ENCODE measurements at regions not wholly inside any gene's neighbourhood (a gene's known extent, or its start where the extent isn't known, plus 50 kb on each side); places are given as distances from the start of the nearest gene placed in this dataset.
"Not testable (repeated sequence)": the region's sequence is repeated elsewhere in the genome, so short reads cannot be mapped to it uniquely, and the experiment has no call there.

DNA sequence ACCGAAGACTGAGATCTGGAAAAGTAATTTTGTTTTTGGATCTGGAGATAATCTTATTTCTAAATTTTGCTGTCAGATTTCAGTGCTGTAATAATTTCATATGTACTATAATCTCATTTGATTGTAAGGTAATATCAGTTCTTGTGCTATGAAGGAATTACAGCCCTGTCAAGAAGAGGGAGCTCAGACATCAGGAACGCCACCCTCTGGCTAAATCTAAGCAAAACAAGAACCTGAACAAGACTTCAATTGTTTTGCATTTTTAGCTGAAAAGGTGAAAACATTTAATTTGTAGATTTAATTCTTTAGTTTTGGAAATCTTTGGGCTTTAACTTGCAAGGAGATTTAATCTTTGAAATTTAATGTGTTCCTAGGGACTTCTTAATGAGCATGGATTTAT lies 525.4 kb upstream of the HS3ST1 start:
- intact Hi-C loops (cut with micrococcal nuclease) = loop anchor here (10.0 kb wide), 1 partner anchor 1399 kb away; no protein-coding TSS in a partner anchor
- H3K27me3 ChIP-seq (replicated peaks in 1 of 4; ENCODE audit: control extremely low read depth in 1 of 4, control insufficient read depth in 3 of 4, insufficient read depth in 4 of 4, low read length in 3 of 4) = no peaks in the 10 kb centered on the region
- no peaks in the 10 kb centered on the region for H3K79me2 ChIP-seq (ENCODE audit: control insufficient read depth, insufficient read depth, low read length)
- H3K27me3 Mint-ChIP-seq = no peaks in the 10 kb centered on the region
- no peak overlapping the region for H3K4me3 Mint-ChIP-seq
- H3K9me3 Mint-ChIP-seq (ENCODE audit: insufficient read depth) = no peaks in the 10 kb centered on the region
- H3K4me2 ChIP-seq (replicated peaks; ENCODE audit: low read depth, low read length, poor library complexity, severe bottlenecking) = no peak overlapping the region
- H3K27ac ChIP-seq (ENCODE audit: low read length in 2 of 2) = no peak overlapping the region
- ATAC-seq (ENCODE audit: low read depth) = no peak
- CTCF ChIA-PET = interaction anchor here (0.9 to 1.0 kb wide), 2 partner anchors 19 to 1400 kb away, joined by 3 read pairs; no protein-coding TSS in a partner anchor
- H3K9me3 ChIP-seq (ENCODE audit: control extremely low read depth in 1 of 3, control insufficient read depth in 2 of 3, insufficient read depth in 1 of 3, low read length in 2 of 3) = peaks cover 0 to 6% (median 0%) of the 10 kb centered on the region in 3 donors
- H3K36me3 ChIP-seq (replicated peaks in 1 of 2; ENCODE audit: control extremely low read depth in 1 of 2, control insufficient read depth in 1 of 2, extremely low read depth in 1 of 2, insufficient read depth in 2 of 2, low read length in 1 of 2) = no peaks in the 10 kb centered on the region
- WGBS (ENCODE audit: insufficient coverage) = no CpG with 5 or more reads among the region's 2 CpGs
- no peak for DNase-seq
- no peak overlapping the region for H3K9ac ChIP-seq (ENCODE audit: low read length)
- no peaks in the 10 kb centered on the region for H3K4me1 Mint-ChIP-seq
- TF ChIP-seq EZH2 (IDR thresholded peaks at IDR 0.05; ENCODE audit: borderline replicate concordance, insufficient read depth, low read depth, low read length, poor library complexity, severe bottlenecking) = no peak
- TF ChIP-seq, protein P1, sequence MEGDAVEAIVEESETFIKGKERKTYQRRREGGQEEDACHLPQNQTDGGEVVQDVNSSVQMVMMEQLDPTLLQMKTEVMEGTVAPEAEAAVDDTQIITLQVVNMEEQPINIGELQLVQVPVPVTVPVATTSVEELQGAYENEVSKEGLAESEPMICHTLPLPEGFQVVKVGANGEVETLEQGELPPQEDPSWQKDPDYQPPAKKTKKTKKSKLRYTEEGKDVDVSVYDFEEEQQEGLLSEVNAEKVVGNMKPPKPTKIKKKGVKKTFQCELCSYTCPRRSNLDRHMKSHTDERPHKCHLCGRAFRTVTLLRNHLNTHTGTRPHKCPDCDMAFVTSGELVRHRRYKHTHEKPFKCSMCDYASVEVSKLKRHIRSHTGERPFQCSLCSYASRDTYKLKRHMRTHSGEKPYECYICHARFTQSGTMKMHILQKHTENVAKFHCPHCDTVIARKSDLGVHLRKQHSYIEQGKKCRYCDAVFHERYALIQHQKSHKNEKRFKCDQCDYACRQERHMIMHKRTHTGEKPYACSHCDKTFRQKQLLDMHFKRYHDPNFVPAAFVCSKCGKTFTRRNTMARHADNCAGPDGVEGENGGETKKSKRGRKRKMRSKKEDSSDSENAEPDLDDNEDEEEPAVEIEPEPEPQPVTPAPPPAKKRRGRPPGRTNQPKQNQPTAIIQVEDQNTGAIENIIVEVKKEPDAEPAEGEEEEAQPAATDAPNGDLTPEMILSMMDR (IDR thresholded peaks at IDR 0.05) = no peak
- H3K4me3 ChIP-seq (ENCODE audit: control extremely low read depth in 1 of 5, extremely low read depth in 1 of 5, insufficient read depth in 1 of 5, low read depth in 2 of 5, low read length in 4 of 5) = no peak overlapping the region
- H3K27ac Mint-ChIP-seq = no peak overlapping the region
- no peaks in the 10 kb centered on the region for H3K4me1 ChIP-seq (ENCODE audit: control insufficient read depth in 2 of 2, insufficient read depth in 2 of 2, low read length in 2 of 2)
- no peaks in the 10 kb centered on the region for H4K20me1 ChIP-seq (ENCODE audit: control insufficient read depth, insufficient read depth, low read length, poor library complexity, severe bottlenecking)
- H2AFZ ChIP-seq (ENCODE audit: insufficient read depth, low read depth, low read length, poor library complexity, severe bottlenecking) = no peak overlapping the region
- POLR2A ChIA-PET = no interaction called here

- ChIA-PET CTCF (interaction anchor here (0.6 kb wide), 1 partner anchor 1610 kb away, joined by 4 read pairs; no protein-coding TSS in a partner anchor), POLR2A (no interaction called here)
- Mint-ChIP-seq H3K4me1 (no peaks in the 10 kb centered on the region), H3K27me3 (no peaks in the 10 kb centered on the region), H3K9me3 (ENCODE audit: insufficient read depth) (no peaks in the 10 kb centered on the region), H3K4me3 (no peak overlapping the region), H3K27ac (no peak overlapping the region)
- intact Hi-C loops (cut with micrococcal nuclease) = no loop called here
- H3K4me3 ChIP-seq (ENCODE audit: control extremely low read depth in 1 of 5, extremely low read depth in 1 of 5, insufficient read depth in 1 of 5, low read depth in 2 of 5, low read length in 4 of 5) = no peak overlapping the region
- 100% methylated on average over 2 of the region's 3 CpGs for WGBS (ENCODE audit: insufficient coverage)
- H3K4me1 ChIP-seq (ENCODE audit: control insufficient read depth in 2 of 2, insufficient read depth in 2 of 2, low read length in 2 of 2) = no peaks in the 10 kb centered on the region
- H3K36me3 ChIP-seq (replicated peaks in 1 of 2; ENCODE audit: control extremely low read depth in 1 of 2, control insufficient read depth in 1 of 2, extremely low read depth in 1 of 2, insufficient read depth in 2 of 2, low read length in 1 of 2) = no peaks in the 10 kb centered on the region
- DNase-seq (no peak), ATAC-seq (ENCODE audit: low read depth) (no peak)
- H2AFZ ChIP-seq (ENCODE audit: insufficient read depth, low read depth, low read length, poor library complexity, severe bottlenecking) = no peak overlapping the region
- H4K20me1 ChIP-seq (ENCODE audit: control insufficient read depth, insufficient read depth, low read length, poor library complexity, severe bottlenecking) = no peaks in the 10 kb centered on the region
- H3K9me3 ChIP-seq (ENCODE audit: control extremely low read depth in 1 of 3, control insufficient read depth in 2 of 3, insufficient read depth in 1 of 3, low read length in 2 of 3) = no peaks in the 10 kb centered on the region
- H3K9ac ChIP-seq (ENCODE audit: low read length) = no peak overlapping the region
- H3K27ac ChIP-seq (ENCODE audit: low read length in 2 of 2) = no peak overlapping the region
- H3K4me2 ChIP-seq (replicated peaks; ENCODE audit: low read depth, low read length, poor library complexity, severe bottlenecking) = no peak overlapping the region
- no peak for TF ChIP-seq EZH2 (IDR thresholded peaks at IDR 0.05; ENCODE audit: borderline replicate concordance, insufficient read depth, low read depth, low read length, poor library complexity, severe bottlenecking)
- TF ChIP-seq, protein P1 (IDR thresholded peaks at IDR 0.05) = no peak
- no peaks in the 10 kb centered on the region for H3K79me2 ChIP-seq (ENCODE audit: control insufficient read depth, insufficient read depth, low read length)
- no peaks in the 10 kb centered on the region for H3K27me3 ChIP-seq (replicated peaks in 1 of 4; ENCODE audit: control extremely low read depth in 1 of 4, control insufficient read depth in 3 of 4, insufficient read depth in 4 of 4, low read length in 3 of 4)
These were observed 520.7 kb upstream of the HS3ST1 start for GRCh38 chr4:11949355-11949754.

DNA sequence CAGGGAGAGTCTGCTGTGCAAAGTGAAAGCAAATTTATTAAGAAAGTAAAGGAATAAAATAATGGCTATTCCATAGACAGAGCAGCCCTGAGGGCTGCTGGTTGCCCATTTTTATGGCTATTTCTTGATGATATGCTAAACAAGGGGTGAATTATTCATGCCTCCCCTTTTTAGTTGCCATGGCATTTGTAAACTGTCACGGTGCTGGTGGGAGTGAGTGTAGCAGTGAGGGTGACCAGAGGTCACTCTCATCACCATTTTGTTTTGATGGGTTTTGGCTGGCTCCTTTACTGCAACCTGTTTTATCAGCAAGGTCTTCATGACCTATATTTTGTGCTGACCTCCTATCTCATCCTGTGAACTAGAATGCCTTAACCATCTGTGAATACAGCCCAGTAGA lies 518.9 kb upstream of the HS3ST1 start:
- ATAC-seq (ENCODE audit: low read depth); H3K27me3 Mint-ChIP-seq; H3K4me1 ChIP-seq (ENCODE audit: control insufficient read depth in 2 of 2, insufficient read depth in 2 of 2, low read length in 2 of 2); H3K27me3 ChIP-seq (replicated peaks in 1 of 4; ENCODE audit: control extremely low read depth in 1 of 4, control insufficient read depth in 3 of 4, insufficient read depth in 4 of 4, low read length in 3 of 4); H3K79me2 ChIP-seq (ENCODE audit: control insufficient read depth, insufficient read depth, low read length); CTCF ChIA-PET; H3K9me3 ChIP-seq (ENCODE audit: control extremely low read depth in 1 of 3, control insufficient read depth in 2 of 3, insufficient read depth in 1 of 3, low read length in 2 of 3); H3K9me3 Mint-ChIP-seq (ENCODE audit: insufficient read depth); H3K4me3 ChIP-seq (ENCODE audit: control extremely low read depth in 1 of 5, extremely low read depth in 1 of 5, insufficient read depth in 1 of 5, low read depth in 2 of 5, low read length in 4 of 5); H3K36me3 ChIP-seq (replicated peaks in 1 of 2; ENCODE audit: control extremely low read depth in 1 of 2, control insufficient read depth in 1 of 2, extremely low read depth in 1 of 2, insufficient read depth in 2 of 2, low read length in 1 of 2); intact Hi-C loops (cut with micrococcal nuclease); H3K9ac ChIP-seq (ENCODE audit: low read length); H3K27ac ChIP-seq (ENCODE audit: low read length in 2 of 2); POLR2A ChIA-PET; H3K4me1 Mint-ChIP-seq; H2AFZ ChIP-seq (ENCODE audit: insufficient read depth, low read depth, low read length, poor library complexity, severe bottlenecking); H3K4me3 Mint-ChIP-seq; H3K4me2 ChIP-seq (replicated peaks; ENCODE audit: low read depth, low read length, poor library complexity, severe bottlenecking); DNase-seq; H4K20me1 ChIP-seq (ENCODE audit: control insufficient read depth, insufficient read depth, low read length, poor library complexity, severe bottlenecking); H3K27ac Mint-ChIP-seq: not testable (repeated sequence)
- WGBS (ENCODE audit: insufficient coverage) = 100% methylated on average over 1 of the region's 1 CpG

All from B cell (primary cell).